HL-60 (cell line): ENCODE measurements at regions not wholly inside any gene's neighbourhood (a gene's known extent, or its start where the extent isn't known, plus 50 kb on each side); places are given as distances from the start of the nearest gene placed in this dataset.

Experiments
- CTCF ChIP-seq: IDR thresholded peaks from one replicate; pipeline ENCODE4 v1.5.1; 2011; ENCODE audit warnings: low read length, control low read depth, inconsistent platforms; ENCODE audit not compliant: insufficient read depth
- GABPA ChIP-seq: IDR thresholded peaks from 2 replicates; pipeline ENCODE4 v1.6.1; 2012; ENCODE audit warnings: low read depth
- POLR2AphosphoS5 ChIP-seq: IDR thresholded peaks from 2 replicates; pipeline ENCODE4 v1.6.1; 2012; ENCODE audit warnings: low read depth
- REST ChIP-seq: IDR thresholded peaks from 2 replicates; pipeline ENCODE4 v1.6.1; 2012; ENCODE audit warnings: low read depth; ENCODE audit not compliant: insufficient replicate concordance
- SPI1 ChIP-seq: IDR thresholded peaks from 2 replicates; pipeline ENCODE4 v1.6.1; 2012; ENCODE audit warnings: low read depth, mild to moderate bottlenecking, borderline replicate concordance

DNA sequence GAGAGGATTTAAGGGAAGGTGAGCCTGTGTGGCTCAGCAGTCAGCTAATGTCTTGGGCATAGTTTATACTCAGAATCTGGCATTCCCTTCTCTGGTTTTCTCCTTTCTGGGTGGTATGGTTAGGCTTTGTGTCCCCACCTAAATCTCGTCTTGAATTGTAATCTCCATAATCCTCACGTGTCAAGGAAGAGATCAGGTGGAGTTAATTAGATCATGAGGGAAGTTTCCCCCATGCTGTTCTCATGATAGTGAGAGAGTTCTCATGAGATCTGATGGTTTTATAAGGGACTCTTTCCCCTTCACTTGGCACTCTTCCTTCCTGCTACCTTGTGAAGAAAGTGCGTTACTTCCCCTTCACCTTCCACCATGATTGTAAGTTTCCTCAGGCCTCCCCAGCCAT, 169.8 kb upstream of the PELI2 start:
- TF ChIP-seq CTCF (no peak), POLR2AphosphoS5 (no peak), REST (no peak), SPI1 (no peak), GABPA (no peak)
